ENCODE measurements at regions not wholly inside any gene's neighbourhood (a gene's known extent, or its start where the extent isn't known, plus 50 kb on each side); places are given as distances from the start of the nearest gene placed in this dataset.
"Not testable (repeated sequence)": the region's sequence is repeated elsewhere in the genome, so short reads cannot be mapped to it uniquely, and the experiment has no call there.

DNA sequence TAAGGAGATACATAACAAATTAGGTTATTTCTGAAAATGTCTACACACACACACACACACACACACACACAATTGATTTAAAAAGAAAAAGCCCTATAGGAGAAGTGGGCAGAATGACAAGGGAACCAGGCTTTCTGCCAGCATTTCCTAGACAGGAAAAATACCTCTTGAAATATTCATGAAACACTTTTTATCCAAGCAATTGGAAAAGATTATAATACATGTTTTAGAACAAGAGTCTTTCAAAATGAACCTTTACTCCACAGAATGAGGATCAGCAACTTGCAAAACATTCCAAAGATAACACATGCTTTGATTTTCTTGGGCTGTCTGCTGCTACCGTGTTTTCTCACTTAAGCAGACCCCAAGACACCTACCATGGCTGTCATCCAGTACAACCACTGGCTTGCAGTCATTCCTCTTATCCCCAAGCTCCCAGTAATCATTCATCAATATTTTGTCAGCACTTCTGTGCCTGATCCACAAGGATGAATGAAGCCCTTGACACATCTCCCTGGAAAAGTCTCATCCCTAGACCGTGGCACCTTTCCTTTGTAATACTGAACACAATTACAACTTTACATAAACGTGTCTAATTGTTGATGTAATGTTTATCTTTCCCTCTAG is 717.1 kb upstream of the ZNF608 start:
- DNase-seq (ENCODE audit: low spot score in 2 of 2) (no peak), FAIRE-seq (no peak)

DNA sequence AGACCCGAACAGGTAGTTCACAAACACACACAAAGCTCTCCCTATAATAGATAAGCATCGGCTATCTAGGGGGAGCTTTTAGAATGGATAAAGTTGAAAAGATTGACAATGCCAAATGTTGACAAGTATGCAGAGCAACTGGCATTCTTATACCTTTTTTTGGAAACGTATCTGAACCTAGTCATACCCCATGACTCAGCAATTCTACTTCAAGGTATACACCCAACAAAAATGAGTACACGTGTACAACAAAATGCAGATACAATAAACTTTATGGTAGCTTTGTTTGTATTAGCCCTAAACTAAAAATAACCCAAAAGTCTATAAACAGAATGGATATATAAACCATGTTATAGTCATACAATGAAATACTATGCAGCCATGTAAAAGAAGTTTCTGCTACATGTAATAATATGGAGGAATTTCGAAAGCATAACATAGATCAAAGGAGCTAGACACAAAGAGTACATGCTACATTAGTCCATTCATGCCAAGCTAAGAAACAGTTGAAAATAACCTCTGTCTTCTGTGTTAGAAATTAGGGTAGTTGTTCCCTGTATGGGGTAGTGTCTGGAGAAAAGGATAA is 718.5 kb upstream of the ZNF608 start:
- FAIRE-seq = no peak

DNA sequence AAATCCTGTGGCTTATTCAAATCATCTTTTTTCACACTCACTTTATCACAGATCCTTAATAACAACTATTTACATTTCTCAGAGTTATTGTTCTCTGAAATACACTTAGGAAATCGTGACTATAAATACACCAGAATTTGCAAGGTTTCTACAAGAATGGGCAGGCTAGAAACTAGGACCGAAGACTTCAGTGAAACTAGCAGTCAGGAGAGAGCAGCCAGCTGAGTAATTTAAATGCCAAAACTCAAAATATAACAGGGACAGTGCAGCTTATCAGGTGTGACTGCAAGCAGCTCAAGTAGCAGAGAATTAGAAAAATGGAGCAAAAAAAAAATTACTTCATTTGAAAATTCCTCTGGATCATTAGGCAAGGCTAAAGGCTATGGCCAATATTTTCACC is 719.3 kb upstream of the ZNF608 start:
- FAIRE-seq = no peak
- DNase-seq (ENCODE audit: low spot score in 2 of 2) = no peak

More for the DNA sequence above, 718.5 kb upstream of the ZNF608 start:
- no peak for DNase-seq (ENCODE audit: low spot score in 2 of 2)

DNA sequence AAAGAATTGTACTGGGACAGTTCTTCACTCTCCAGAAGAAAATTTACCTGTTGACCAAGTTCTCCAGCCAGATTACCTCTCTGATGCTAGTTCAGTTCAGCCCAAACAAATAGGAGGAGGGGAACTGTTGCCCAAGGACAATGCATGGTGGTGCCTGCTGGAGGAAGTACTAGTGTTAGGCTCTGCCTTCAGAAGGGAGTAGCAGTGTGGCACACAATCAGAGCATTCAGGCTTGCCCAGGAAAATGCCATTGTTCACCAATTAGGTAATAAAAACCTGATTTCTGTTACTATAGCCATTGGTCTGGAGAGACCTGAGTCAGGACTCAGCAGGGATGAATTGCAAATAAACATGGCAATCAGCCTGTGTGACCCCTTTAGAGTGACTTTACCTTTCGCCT is 720.8 kb upstream of the ZNF608 start:
- no peak for FAIRE-seq
- DNase-seq (ENCODE audit: low spot score in 2 of 2) = no peak

DNA sequence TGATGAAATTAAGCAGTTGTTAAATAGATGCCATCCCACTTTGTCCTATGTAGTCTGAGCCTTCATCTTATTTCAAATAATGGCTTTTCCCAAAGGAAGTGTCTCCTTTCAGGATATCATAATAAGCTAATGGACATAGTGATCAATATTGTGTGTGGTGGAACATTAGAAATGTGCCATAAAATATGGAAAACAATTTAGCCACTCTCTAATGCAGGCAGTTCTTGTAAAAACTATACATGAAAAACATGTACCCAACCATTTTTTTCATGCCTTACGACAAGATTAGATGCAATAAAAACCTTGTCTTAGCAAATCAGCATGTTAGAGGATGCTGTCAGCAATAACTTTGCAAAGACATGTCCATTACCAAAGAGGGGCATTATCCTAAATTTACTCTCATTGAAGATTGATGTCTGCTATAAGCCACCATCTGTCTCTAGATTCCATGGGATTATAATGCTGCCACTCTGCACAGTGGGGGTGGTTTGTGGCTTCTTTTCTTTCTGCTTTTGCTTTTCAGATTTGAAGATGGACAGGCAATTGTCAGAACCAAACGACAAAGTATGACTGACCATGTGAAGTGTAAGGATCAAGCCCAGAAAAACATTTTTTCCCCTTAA is 724.0 kb upstream of the ZNF608 start:
- DNase-seq (ENCODE audit: low spot score in 2 of 2) (no peak), FAIRE-seq (no peak)

DNA sequence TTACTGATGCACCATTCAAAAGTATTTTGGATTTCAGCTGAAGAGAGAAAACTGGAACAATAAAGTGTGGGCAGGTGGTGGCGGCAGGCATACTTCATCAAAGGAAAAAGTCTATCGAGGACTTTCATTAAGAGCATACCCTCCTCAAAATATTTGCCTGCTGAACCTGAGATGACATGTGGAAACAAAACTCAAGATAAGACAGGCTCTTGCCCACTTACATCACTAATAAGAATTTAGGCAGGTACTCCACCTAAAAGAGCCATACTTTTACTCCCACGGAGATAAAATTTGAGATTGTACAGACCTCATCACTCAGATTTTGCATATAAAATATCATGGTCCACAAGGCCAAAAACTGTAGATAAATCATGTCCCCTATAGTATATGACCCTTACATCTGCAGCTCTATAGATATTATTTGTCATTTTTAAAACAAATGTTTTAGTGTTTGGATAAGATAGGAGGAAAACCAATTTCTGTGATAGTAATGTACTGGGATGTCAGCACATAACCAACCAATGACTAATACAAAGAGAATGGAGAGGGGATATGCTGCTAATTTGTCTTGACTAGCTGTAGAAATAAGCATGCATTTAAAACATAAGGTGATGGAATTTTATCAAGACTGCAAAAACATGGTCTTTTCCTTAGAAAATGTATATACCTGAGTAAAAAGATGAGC is 730.6 kb upstream of the ZNF608 start:
- DNase-seq (ENCODE audit: low spot score in 2 of 2) (no peak), FAIRE-seq (no peak)

DNA sequence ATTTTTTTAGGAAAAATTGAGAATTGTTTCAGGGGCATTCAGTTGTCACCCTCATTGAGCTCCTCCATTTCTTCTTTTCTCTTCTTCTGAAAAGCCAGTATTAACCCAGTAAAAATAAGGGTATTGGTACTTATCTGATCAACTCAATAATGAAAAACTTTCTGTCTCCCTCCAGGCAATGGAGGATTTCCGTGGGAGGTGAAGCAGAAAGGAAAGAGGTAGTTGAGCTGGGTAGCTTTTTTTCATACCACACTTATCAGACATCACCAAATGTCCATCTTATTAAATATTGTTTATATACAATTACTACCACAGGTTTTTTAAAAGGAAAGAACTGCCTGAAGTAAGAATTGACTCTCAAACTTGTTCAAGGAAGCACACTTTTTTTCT is 731.1 kb upstream of the ZNF608 start:
- DNase-seq (ENCODE audit: low spot score in 2 of 2) = no peak
- no peak for FAIRE-seq

DNA sequence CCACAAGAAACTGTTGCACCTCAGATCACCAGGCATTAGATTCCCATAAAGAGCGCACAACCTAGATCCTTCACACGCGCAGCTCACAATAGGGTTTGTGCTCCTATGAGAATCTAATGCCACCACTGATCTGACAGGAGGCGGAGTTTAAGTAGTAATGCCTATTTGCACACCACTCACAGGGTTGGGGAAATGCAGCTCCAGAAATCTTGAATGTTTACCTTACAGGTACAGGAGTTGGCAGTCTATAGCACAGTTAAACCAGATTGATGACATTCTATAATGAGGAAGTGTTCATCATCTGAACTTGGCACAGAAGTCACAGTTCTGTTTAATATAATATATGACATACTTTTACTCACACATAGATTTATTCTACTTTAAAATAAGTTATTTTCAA is 732.2 kb upstream of the ZNF608 start:
- no peak for FAIRE-seq
- no peak for DNase-seq (ENCODE audit: low spot score in 2 of 2)

DNA sequence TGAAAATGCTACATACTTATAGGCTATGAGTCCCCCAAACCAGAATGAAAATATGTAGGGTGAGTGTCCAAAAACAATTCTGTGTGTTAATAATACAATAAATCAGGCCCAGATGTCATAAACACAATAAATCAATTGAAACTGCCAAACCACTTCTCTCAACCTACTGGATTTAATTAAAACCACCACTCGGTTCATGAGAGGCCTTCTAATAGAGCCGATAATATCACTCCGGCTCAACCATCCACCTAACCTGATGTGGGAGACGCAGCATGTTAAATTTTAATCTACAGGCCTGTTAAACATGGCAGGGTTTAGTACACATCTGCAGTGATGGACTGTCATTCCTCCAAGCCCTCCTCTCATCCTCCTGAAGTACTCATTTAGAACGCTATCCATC is 734.5 kb upstream of the ZNF608 start:
- FAIRE-seq (no peak), DNase-seq (ENCODE audit: low spot score in 2 of 2) (no peak)

DNA sequence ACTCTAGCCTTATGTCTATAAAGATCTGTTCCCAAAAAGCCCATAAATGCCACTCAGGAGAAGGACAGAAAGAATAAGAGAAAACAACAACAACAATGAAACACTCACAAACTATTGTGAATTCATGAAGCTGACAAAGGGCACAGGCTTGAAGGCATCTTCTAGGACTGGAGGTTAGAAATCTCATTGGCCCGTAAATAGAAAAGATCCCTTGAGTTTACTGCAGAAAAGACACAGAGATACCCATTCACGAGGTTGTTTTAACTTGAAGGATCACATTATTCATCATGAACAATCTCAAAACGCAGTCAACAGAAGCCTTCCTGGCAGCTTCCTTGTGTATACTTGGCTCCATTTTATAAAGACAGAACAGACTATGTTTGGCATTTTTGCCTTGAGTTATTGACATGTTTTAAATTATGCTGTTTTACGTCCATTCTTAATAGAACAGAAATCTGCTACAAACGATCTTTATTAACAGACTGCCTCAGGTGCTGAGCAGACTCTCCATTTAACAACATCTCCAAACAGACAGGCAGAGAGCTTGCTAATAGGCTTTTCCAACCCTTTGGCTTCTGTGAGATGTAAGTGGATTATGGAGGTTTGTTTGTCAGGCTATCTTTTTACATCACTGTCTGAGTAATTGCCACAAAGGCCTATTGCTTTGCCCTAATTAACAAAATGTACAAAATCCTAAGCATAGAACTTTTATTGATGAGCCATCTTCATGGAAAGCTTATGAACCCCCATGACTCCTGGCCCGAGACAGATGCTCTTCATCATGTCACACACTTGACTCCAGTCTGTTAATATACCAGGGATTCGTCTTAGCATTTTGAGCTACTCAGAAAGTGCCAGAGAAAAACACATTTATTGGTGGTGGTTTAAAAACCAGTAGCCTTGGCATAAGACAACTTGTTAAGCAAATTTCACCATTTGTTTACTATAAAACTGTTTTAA is 735.3 kb upstream of the ZNF608 start:
- no peak for DNase-seq (ENCODE audit: low spot score in 2 of 2)
- no peak for FAIRE-seq

DNA sequence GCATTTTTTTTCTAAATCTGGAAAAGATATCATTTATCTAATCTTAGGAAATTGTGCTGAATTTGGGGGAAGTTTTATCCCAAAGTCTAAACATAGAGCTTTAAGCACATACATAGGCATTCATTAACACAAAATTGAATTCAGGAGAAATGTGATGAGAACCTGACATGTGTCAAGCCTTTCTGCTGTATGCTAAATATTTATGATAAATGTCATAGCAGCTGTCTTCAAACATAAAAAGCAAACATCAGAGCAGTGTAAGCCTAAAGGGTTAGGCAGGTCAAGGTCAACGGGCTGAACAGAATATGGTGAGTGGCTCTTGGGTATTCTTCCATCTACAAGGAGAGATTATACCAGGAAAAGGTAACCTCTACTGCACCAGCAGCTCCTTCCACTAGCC is 737.2 kb upstream of the ZNF608 start:
- no peak for DNase-seq (ENCODE audit: low spot score in 2 of 2)
- no peak for FAIRE-seq

DNA sequence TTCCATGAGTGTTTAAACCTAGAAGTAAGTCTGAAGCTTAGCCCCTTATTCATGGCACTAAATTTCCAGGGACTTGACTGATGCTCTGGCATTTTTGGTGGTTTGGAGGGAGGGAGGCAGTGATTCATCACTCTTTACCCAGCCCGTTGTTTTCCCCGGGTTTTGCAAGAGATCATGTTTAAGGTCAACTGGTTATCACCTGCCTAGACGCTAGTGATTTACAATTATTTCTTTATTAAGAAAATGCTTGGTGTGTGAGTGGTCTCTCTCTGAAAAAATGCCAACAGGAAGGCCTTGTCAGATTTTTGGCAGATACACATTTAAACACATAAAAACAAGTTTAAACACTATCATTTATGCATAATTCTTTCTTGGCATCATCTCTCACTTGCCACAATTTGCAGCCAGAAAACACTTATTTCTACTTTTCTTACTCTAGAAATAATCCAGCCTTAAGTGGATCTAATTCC is 737.9 kb upstream of the ZNF608 start:
- FAIRE-seq (no peak), DNase-seq (ENCODE audit: low spot score in 2 of 2) (no peak)

DNA sequence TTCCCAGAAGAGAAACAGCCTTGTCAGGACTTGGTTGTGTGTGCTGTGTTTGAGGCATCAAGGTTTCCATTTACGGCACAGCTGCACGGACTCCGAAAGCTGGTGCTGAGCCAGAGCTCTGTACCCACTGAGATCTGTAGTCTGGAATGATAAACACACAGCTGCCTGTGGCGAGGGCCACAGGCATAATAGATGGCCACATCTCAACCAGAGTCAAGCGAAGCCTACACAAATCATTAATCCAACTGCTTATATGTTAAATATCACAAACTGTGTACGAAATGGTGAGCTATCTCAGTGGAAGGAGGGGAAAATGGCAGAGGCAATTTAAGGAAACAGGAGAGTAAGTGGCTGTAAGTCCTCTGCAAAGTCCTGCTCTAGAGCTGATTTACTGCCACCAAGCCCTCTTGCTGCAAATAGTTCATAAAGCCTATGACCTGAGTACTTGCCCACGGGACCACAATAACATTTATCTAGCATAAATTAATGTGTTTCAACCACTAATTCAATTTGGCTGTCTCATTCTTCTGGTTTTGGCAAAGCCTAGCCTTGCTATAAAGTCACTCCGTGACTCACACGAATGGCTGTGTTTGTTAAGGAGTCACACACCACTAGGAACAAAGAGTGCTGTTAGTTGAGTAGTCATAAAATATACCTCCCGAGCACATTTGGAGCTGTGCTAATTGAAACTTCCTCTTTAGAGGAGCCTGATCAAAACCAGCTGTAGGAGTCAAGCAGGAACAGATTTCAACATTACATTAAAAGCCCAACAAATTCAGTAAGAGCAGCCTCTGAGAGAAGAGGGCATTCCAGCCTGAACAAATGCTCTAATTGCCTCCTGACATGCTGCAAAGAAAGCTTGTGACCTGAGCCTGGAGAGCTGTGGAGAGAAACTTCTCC is 738.6 kb upstream of the ZNF608 start:
- DNase-seq (ENCODE audit: low spot score in 2 of 2) (peak in 1 of 2 donors; percentile 5), FAIRE-seq (no peak)

DNA sequence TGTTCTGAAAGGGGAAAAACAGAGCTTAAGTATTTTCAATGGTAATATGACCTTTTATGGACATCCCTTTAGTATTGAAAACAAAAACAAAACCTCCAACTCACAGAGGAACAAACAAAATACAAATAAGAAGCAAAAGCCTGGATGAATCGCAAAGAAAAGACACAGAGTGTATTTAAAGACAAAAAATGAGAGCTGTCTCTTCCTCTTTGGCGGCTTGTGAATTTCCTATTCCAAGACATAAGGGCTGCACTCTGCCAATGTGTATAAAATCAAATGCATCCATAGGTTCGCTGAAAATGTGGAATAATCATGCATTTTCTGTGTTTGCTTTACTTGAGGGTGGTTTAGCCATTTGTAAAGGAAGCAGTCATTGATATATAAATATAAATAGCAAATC is 739.3 kb upstream of the ZNF608 start:
- DNase-seq (ENCODE audit: low spot score in 2 of 2) (no peak), FAIRE-seq (no peak)

DNA sequence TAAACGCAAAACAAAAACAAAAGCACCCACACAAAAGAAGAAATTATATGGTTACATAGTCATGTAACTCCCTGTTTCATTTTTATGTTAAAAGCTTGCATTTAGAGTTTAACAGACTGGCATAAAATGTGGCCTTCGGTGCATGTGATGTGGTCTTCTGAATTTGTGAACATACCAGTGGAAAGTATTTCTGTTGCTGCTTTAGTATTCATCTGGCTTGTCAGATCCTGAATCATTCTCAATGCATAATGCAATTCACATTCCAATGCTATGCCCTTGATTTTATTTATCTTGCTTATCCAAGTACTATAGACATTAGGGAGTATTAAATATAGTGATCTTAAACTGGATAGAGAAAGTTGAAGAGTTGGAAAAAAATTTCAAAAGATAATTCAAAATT is 740.2 kb upstream of the ZNF608 start:
- DNase-seq (ENCODE audit: low spot score in 2 of 2) = no peak
- no peak for FAIRE-seq

DNA sequence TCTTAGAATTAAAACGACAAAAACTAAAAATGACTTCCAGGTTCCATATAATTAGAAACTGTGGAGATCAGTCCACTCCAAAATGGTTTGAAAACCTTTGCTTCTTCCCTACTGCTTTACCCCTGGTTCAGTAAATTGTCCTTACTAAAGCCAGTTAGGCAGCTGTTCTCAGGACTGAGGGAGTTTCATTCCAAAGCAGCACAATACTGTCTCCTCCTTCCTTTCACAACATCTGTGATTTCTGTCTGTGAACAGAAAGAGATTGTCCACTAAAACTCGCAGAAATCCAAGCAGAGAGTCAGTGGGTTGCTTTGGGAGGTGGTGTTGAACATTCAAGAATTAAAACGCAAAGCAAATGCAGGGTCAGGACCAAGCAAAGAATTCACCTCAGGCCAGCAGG is 740.8 kb upstream of the ZNF608 start:
- FAIRE-seq = no peak
- DNase-seq (ENCODE audit: low spot score in 2 of 2) = no peak

DNA sequence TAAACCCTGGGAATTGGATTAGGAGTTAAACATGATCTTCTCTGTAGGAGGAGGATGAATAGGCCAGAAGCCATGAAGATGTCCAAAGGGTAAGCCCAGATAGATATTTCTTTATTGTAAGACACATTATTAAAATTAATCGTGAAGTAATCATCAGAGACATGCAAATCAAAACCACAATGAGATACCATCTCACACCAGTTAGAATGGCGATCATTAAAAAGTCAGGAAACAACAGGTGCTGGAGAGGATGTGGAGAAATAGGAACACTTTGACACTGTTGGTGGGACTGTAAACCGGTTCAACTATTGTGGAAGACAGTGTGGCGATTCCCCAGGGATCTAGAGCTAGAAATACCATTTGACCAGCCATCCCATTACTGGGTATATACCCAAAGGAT is 741.2 kb upstream of the ZNF608 start:
- not testable (repeated sequence) for DNase-seq (ENCODE audit: low spot score in 2 of 2); FAIRE-seq

DNA sequence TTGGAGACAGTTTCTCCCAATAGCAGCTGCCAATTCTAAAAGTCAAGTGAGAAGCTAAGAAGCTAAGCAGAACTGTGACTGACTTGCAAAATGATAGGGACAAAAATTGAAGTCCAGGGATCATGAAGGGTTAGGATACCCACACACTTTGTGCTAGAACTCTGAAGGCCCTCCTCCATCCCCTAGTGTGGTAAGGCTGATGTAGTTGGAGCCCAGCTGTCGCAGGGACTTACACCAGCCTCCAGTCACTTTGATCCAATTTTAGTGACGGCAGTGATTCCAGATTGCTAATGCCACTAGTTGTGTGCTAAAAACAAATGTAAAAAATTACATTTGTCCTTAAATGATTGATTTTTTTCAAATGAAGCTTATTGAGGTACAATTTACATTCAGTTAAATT is 742.7 kb upstream of the ZNF608 start:
- FAIRE-seq (no peak), DNase-seq (ENCODE audit: low spot score in 2 of 2) (no peak)

DNA sequence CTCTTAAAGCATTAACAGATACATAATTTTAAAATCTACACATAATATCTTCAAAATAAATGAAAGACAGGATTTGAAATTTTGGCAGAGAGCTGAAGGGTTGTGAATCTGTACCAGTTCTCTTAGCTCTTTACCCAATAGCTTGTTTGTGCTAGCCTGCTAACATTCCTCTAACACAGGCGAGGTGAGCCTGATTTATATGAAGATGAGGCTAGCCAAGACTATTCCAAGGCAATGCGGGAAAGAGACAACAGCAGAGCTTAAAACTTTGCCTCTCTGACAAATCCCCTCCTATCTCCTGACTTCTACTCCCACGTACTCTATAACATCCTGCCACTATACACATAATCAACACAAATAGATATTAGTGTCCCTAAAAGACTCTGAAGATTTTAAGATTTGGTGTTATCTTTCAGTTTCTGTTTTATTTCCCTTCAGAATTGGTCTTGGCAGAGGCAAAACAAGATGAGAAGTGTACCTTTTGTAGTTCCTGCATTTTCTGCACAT is 745.6 kb upstream of the ZNF608 start:
- no peak for FAIRE-seq
- DNase-seq (ENCODE audit: low spot score in 2 of 2) = no peak

All from frontal cortex (tissue), 3 donors.